Fibroblast of skin of right quadriceps (primary cell): ENCODE measurements at regions not wholly inside any gene's neighbourhood (a gene's known extent, or its start where the extent isn't known, plus 50 kb on each side); places are given as distances from the start of the nearest gene placed in this dataset.
A peak's percentile ranks its signal among the peaks of the same experiment; 100 is the strongest.

Experiments used
- DNase-seq: peaks from one replicate; pipeline ENCODE4 v3.0.0-alpha.2; 2013

DNA sequence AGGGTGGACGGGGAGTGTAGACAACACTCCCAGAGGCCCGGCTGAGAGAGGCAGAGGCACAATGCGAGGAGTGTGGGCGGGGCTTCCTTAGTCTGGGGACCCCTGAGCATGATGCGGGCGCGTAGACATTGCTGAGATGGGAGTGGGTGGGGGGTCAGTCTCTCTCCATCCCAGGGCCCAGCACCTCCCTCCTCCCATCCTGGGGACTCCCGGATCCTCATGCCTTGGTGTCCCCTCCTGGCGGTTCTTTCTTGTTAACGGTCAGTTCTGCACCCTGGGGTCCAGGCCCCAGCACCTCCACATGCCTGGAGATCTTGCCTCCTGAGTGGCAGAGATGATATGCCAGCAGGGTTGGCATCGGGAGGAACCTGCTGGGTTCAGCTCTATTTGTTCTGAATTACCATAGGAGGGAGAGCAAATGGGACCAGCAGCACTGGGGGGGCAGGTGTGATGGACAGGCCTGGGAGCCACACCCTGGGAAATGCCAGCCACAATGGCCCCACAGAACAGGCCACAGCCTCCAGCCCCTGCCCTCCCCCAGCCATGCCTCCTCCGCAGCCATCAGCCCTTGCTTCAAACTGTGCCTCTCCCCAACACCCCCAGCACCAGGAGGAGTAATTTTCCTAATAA lies 55.7 kb downstream of the RTL6 start:
- DNase-seq, result no peak

DNA sequence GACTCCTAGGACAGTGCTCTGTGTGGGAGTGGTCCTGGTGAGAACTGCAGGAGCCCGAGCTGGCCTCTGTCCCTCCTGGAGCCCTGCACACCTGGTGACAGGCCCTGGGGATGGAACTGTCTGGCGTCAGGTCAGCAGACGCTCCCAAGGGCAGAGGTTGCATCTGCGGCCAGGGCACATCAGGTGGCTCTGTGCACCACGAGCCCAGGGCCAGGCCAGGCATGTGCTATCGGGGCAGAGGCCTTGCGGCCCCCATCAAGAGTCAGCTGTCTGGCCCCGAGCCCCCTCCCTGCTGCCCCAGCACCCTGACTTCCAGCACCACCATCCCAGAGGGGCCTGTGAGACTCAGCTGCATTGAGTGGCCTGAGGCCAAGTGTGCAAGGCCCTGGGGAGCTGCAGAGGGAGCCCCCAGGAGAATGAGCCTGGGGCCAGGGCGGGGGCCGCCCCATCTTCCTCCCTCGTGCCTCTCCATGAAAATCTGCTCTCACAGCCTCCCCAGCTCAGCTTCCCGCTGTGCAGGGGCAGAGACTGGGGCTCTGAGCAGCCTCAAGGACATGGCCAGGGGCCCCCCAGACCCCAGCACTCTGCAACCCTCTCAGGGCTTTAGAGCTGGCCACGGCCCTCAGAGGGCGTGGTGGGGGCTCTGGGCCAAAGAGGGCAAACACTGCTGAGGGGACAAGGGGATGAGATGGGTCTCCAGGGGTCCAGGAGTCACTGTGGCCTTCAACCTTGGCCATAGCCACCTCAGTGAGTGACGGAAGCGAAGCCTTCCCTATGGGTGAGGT lies 56.4 kb downstream of the RTL6 start:
- DNase-seq, result no peak

GRCh38 chr22:44440224-44441160 lies 57.5 kb downstream of the RTL6 start:
- DNase-seq, result no peak

DNA sequence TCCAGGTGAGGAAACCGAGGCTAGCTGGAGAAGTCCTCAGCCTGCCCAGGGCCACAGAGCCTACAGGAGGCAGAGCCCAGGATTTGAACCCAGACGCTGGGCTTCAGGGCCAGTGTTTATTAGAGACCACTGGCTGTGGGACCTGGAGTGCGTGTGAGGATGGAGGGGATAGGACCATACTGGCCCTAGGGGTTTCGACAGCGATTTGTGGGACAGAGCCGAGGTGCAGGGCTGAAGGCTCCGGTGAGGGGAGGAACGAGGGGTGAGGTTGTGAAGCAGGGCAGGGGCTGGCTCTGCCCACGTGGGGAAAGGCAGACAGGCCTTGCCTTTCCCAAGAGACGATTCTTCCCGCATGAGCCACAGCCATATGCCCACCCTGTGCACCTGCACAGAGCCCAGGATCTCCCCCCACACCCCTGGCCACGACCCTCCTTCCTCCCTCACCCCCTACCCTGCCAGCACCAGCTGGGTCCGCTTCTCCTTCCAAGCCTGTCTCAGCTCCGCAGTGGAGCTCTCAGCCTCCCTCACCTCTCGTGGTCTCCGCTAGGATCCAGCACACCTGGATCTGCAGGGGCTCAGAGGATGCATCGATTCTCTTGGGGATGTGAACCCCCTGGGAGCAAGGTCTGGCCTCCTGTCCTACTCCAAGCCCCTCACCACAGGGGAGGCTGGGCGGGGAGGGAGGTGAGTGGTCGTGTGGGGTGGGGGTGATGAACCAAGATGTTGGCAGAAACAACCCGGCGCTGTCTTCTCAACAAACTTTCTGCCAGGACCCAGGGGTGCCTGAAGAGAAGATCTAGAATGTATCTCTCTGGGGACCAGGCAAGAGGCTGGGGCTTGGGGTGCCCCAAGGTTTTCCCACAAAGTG lies 58.4 kb downstream of the RTL6 start:
- DNase-seq, result no peak

DNA sequence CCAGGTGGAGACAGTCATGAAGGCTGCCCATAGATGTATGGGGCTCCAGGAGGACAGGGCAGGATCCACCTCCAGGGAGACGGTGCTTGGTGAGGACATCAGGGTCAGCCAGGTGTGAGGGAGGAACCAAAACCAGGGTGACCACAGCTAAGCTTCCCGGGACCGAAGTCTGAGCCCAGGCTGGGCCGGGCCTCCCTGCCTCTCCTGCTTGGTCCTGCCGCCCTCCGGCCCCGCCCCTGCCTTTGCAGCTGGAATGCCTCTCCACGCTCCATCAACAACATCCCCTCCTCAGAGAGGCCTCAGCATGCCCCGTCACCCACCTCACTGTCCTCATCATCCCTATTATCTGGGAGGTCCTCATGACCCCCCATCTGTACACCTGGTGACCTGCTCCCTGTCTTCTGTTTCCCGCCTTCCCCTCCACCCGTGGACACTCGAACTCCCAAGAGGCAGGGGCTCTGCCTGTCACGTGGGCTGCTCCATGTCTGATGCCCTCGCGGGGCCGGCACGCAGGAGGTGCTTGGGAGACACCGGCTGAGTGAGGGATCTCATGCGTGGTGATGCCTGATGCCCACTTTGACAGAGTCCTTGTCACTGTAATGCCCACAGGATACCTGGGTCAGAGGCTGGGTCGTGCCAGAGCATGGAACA lies 59.4 kb downstream of the RTL6 start:
- no peak for DNase-seq

GRCh38 chr22:44438056-44438455 lies 60.0 kb downstream of the RTL6 start:
- no peak for DNase-seq

- peak; percentile 8 for DNase-seq
Measured at GRCh38 chr22:44437216-44438055, 60.6 kb downstream of the RTL6 start.

- DNase-seq, result no peak
Measured at GRCh38 chr22:44436736-44437135, 61.3 kb downstream of the RTL6 start.

GRCh38 chr22:44431256-44431655 lies 66.8 kb downstream of the RTL6 start:
- no peak for DNase-seq

DNA sequence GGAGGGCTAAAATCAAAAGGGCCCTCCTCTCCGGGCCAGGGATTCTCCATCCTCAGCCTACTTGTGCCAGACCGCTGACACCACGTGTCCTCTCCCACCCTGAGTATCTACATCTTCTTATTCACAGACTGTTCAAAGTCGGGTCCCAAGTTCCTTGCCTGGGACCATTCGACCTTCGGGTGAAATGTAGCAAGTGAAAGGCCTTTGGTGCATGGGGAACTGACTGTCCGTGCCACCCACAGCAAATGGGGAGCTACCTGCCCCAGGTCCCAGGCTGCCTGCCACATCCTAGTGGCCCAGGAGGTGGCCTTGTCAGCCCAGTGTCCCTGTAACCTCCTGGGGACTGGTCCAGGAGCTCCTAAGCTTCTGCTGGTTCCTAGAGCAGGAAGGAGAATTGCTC lies 67.3 kb downstream of the RTL6 start:
- DNase-seq, result no peak

- DNase-seq, result no peak
Measured at GRCh38 chr22:44429941-44430587, 68.0 kb downstream of the RTL6 start.

DNA sequence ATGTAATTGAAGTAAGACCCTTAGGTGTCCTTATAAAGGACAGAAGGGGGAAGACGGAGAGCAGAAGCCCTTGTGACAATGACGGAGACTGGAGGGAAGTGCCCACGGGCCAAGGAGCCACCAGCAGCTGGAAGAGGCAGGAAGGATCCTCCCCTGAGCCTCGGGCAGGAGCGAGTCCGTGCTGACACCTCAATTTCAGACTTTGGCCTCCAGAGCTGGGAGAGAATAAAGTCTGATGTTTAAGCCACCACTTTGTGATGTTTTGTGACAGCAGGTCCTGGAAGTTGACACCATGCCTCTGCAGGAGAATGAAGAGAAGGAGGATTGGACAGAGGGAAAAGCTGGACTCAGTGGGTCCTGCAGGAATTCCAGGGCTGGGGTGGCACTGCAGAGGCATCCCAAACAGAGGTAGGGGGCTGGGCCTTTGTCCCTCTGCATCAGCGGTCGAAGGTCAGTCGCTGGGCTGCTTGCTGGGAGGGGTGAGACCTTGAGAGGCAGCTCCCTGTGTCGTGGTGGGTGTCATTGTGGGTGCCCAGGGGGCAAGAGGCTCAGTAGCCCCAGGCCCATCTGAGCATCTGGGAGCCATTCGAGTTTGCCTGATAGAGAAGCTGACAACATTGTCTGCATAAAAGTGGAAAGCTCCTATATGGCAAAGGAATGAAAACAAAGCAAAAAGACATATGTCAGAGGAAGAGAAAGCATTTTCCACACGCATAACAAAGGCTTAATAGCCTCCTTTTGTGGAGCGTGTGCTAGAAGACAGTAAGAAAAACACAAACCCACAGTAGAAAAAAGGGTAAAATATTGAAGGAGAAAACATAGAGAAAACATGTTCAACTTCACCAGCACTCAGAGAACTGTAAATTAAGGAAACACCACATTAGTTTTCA lies 68.8 kb downstream of the RTL6 start:
- DNase-seq, result no peak

DNA sequence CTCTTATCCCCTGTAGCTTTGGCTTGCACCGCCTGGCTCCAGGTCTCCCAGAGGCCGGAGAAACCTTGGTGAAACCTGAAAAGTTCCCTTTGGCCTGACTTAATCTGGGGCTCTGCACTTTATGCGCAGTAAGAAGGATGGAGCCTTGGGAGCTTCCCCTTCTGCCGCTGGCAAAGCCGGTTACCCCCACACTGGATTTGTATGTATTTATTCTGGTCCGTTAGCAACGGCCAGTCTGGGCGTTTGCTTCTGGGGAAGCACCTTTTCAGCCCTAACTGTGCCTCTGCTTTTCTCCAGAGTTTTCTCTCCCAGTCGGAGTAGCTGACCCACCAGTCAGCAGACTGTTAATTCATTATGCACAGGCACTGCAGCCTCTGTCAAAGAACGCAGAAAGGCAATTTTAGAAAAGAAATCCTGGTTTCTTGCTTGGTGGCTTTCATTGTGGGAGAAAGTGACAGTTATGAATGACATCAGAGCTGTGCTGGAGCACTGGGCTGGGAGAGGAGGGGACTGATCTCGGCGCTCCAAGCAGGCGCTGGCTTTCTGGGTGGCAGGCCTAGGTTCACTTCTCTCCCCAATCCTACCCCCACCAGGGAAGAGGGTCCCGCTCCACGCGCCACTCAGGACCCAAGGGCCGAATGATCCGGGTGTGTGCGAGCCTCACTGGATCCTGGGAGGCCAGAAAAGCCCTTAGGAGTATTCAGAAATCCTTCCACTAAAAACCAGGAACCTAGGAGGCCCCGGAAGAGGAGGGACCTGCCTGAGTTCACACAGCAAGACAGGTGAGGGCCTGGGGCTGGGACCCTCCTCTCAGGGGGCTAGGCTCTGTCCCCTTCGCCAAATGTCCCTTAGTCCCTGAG lies 70.2 kb downstream of the RTL6 start:
- no peak for DNase-seq

DNA sequence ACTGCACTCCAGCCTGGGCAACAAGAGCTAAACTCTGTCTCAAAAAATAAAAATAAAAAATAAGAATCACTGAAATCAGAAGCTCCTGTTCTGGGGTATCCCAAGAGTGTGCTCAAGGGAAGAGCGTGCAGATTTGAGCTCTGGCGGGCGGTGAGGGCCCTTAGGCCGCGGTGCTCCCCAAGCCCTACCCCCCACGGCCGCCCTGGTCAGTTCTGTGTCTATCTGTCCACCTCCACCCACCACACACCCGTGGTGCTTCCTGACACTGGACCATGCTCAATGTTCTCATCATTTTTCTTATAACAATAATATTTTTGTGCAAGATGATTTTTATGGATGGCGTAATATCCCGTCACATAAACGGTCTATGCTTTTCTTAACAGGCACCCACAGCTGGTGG lies 71.1 kb downstream of the RTL6 start:
- no peak for DNase-seq

- DNase-seq, result no peak
Measured at GRCh38 chr22:44425694-44426045, 72.4 kb downstream of the RTL6 start.

DNA sequence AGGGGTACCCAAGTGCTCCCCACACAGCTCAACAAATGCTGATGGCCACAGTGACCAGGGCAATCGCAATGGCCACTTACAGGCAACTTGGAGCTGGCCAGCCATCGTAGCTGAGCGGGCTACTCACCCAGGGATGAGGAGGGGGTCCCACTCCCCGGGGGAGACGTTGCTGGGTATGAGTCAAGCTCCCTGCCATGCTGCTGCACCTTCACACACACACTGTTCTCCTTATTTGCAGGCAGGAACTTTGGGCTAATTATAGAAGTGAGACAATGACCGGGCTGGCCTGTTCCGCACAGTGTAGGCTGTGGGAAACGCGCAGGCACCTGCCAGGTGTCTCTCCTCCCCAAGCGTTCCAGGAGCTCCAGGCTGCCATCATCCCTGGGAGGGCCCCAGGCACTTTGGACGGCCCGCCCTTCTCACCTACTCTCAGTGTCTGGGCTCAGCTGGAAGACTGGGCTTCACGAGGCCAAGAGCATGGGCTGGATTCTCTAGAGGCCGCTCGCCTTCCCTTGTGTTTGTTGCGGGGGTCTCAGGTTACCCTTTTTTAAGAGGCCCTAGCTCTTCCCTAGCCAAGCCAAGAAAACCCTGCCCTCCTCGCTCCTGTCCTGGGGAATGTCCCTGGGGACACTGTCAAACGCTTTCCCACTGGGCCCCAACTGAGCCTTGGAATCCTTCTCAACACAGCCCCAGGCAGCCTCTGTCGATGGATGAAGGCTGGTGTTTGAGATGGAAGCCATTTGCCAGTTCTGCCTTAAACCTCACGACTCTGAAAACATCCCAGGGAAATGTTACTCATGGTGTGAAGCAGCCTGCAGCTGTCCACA lies 73.0 kb downstream of the RTL6 start:
- DNase-seq, result no peak

DNA sequence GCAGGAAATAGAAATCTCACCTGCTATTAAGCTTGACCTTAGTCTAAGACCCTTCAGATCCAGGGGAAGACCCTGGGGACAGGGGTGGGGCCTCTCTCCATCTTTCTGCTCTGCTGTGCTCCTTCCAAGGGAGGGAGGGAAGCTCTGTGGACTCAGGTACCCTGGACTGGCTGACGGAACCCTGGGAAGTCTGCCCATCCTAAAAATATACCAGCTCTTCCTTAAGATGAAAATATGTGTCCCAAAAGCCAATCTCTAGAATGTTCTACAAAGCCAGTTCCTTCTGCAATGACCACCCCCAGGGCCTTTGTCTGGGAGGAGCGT lies 73.7 kb downstream of the RTL6 start:
- no peak for DNase-seq
